K562 (cell line): ENCODE measurements at regions not wholly inside any gene's neighbourhood (a gene's known extent, or its start where the extent isn't known, plus 50 kb on each side); places are given as distances from the start of the nearest gene placed in this dataset.

ENCODE experiments used
- ATAC-seq: fragments of 200-7000 bp; cut with Tn5 transposase; 3 replicates; pipeline ENCODE4 v1.9.1; 2020; ENCODE audit warnings: moderate library complexity
- BruUV-seq: library from RNA; stranded (reverse); fragments of 400-500 nt; replicated peaks from 2 replicates; lab custom pipeline; 2021; lab: Mats Ljungman, UMichigan
- CTCF ChIA-PET: fragments of 300-600 bp; formaldehyde crosslinking; extraction: SDS; loops from one replicate; lab custom pipeline; 2021; ENCODE audit warnings: low intra/inter-chr PET ratio; lab: Yijun Ruan, JAX
- POLR2A ChIA-PET: fragments of 300-600, 350-650 bp; sonication (Branson Sonifier 250); formaldehyde crosslinking; extraction: SDS; loops from one replicate; lab custom pipeline; 2021; ENCODE audit warnings: antibody characterized with exemption, inconsistent platforms; lab: Yijun Ruan, JAX
- DNase-seq, 4 experiments: peaks; one replicate each; pipeline versions ENCODE4 v3.0.0 to v3.0.0-alpha.2; 2011 to 2018; ENCODE audit warnings: low spot score in 3 of 4, mixed read lengths in 3 of 4; ENCODE audit errors: extremely low read depth in 1 of 4
- FAIRE-seq: peaks from 2 replicates; lab custom pipeline; 2011; peaks lifted over from hg19 to GRCh38; lab: Jason Lieb, UNC
- H2AFZ ChIP-seq: 2 replicates; pipeline ENCODE4 v1.6.0; 2011; ENCODE audit warnings: low read depth, low read length, control low read depth, inconsistent platforms
- H3K27ac ChIP-seq: fragments of 200-600 bp; 3 replicates; pipeline ENCODE4 v1.8.0; 2011; ENCODE audit warnings: low read depth, mild to moderate bottlenecking, control low read depth, inconsistent platforms, low read length, moderate library complexity, mixed read lengths; ENCODE audit errors: extremely low read depth
- H3K27me3 ChIP-seq, 2 experiments: fragments of 300-600 bp in 1 of 2; 2 replicates in 1 of 2; 3 replicates in 1 of 2; pipeline versions ENCODE4 v1.6.0 to v1.8.0; 2011; ENCODE audit warnings: inconsistent platforms in 2 of 2, low read length in 2 of 2, mild to moderate bottlenecking in 1 of 2, mixed read lengths in 1 of 2, moderate library complexity in 1 of 2; ENCODE audit not compliant: control insufficient read depth in 2 of 2, insufficient read depth in 2 of 2
- H3K36me3 ChIP-seq: fragments of 300-600 bp; 3 replicates; pipeline ENCODE4 v1.8.0; 2011; ENCODE audit warnings: mild to moderate bottlenecking, low read length, inconsistent platforms; ENCODE audit not compliant: control insufficient read depth, insufficient read depth
- H3K4me1 ChIP-seq, 2 experiments: fragments of 200-600 bp in 1 of 2; replicated peaks in 1 of 2; 2 replicates in 1 of 2; 3 replicates in 1 of 2; pipeline versions ENCODE4 v1.5.1 to v1.8.0; 2011; ENCODE audit warnings: inconsistent platforms in 2 of 2, low read length in 2 of 2, mild to moderate bottlenecking in 1 of 2, mixed read lengths in 1 of 2, moderate library complexity in 1 of 2; ENCODE audit not compliant: control insufficient read depth in 2 of 2, insufficient read depth in 2 of 2
- H3K4me2 ChIP-seq: 2 replicates; pipeline ENCODE4 v1.6.1; 2011; ENCODE audit warnings: low read length, control low read depth, inconsistent platforms, mixed read lengths; ENCODE audit not compliant: insufficient read depth
- H3K4me3 ChIP-seq: fragments of 200-600 bp; sonication (generic), shearing (Covaris generic); 2 replicates; pipeline ENCODE4 v1.5.1; 2016; ENCODE audit warnings: control low read depth, inconsistent platforms
- H3K79me2 ChIP-seq: fragments of 200-600 bp; 3 replicates; pipeline ENCODE4 v1.8.0; 2011; ENCODE audit warnings: low read length, inconsistent platforms; ENCODE audit not compliant: control insufficient read depth, insufficient read depth
- H3K9ac ChIP-seq, 2 experiments: 2 replicates each; pipeline versions ENCODE4 v1.6.0 to v1.6.1; 2011; ENCODE audit warnings: low read depth in 2 of 2, low read length in 2 of 2, control low read depth in 1 of 2, inconsistent platforms in 1 of 2, mild to moderate bottlenecking in 1 of 2, mixed read lengths in 1 of 2; ENCODE audit not compliant: insufficient read depth in 1 of 2
- H3K9me1 ChIP-seq: one replicate; pipeline ENCODE4 v1.6.0; 2011; ENCODE audit warnings: inconsistent platforms, mild to moderate bottlenecking, low read length, moderate library complexity; ENCODE audit not compliant: control insufficient read depth, insufficient read depth
- H3K9me3 ChIP-seq: replicated peaks from 2 replicates; pipeline ENCODE4 v1.5.1; 2011; ENCODE audit warnings: low read depth, low read length, inconsistent platforms; ENCODE audit not compliant: control insufficient read depth, insufficient read depth
- H4K20me1 ChIP-seq: replicated peaks from 2 replicates; pipeline ENCODE4 v1.6.1; 2011; ENCODE audit warnings: low read length, inconsistent platforms, mixed read lengths; ENCODE audit not compliant: control insufficient read depth, insufficient read depth
- FOXK2 ChIP-seq, 2 experiments: fragments of 450-650 bp; IDR thresholded peaks in 1 of 2; conservative IDR thresholded peaks in 1 of 2; 2 replicates each; pipeline ENCODE4 v1.6.1; 2016; ENCODE audit warnings: low read depth in 2 of 2, mild to moderate bottlenecking in 1 of 2
- NR2C1 ChIP-seq, 2 experiments: fragments of 450-650 bp; IDR thresholded peaks; 2 replicates each; pipeline ENCODE4 v1.6.1; 2017; ENCODE audit warnings: mild to moderate bottlenecking in 2 of 2, antibody characterized with exemption in 1 of 2, inconsistent platforms in 1 of 2, missing compliant biosample characterization in 1 of 2, missing genetic modification characterization in 1 of 2
- WGBS: fragments of 100-300 bp; shearing (Covaris generic); methylation state at CpG from one replicate; pipeline ENCODE4 v1.1.6; 2016; ENCODE audit warnings: low coverage, mixed read lengths; ENCODE audit not compliant: insufficient coverage; ENCODE audit errors: missing lambda C conversion rate; 5-methylcytosine and 5-hydroxymethylcytosine counted together
- in situ Hi-C: fragments of 300-500 bp; cut with MboI; formaldehyde crosslinking; loops from 4 replicates; pipeline ENCODE4 v1.15.0; 2018; ENCODE audit warnings: inconsistent platforms, mixed read lengths
- intact Hi-C: fragments of 100-400 bp; cut with micrococcal nuclease; formaldehyde crosslinking; loops from 2 replicates; pipeline ENCODE4 v1.14.2; 2022
- TF ChIP-seq, protein P1 (sequence below): sonication (generic); formaldehyde crosslinking; IDR thresholded peaks from 2 replicates; pipeline ENCODE4 v1.8.1; 2022; ENCODE audit warnings: missing genetic modification reagents
- TF ChIP-seq, protein P2 (sequence below): fragments of 250-450 bp; sonication (Bioruptor Pico); IDR thresholded peaks from 2 replicates; pipeline ENCODE4 v1.4.0; 2020; ENCODE audit warnings: mild to moderate bottlenecking, moderate library complexity

DNA sequence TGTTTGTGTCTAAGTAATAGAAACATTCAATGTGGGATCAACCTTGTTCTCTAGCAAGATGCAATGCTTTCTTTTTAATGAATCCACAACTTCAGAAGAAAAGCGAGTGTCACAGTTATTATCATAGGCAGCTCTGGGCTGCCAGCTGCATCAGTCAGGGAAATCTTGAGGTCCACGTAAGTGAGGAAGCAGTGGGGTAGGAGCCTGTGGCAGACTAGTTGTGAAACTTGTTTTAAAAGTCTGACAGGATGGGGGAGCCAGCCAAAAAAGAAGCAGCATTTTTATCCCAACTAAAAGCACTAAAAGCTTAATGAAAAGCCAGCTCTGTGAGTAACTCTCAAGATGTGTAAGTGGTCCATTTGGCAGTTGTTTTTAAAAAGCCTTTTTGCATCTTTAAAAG lies 113.1 kb downstream of the ZNF326 start:
- Histone ChIP-seq H3K9me1 (no peaks in the 10 kb centered on the region), H3K4me1 (no peaks in the 10 kb centered on the region), H3K79me2 (no peaks in the 10 kb centered on the region), H2AFZ (no peak overlapping the region), H4K20me1 (no peaks in the 10 kb centered on the region), H3K27me3 (peaks cover 4 to 7% of the 10 kb centered on the region in 2 experiments; a peak in 4 of 5 replicates), H3K9me3 (no peaks in the 10 kb centered on the region), H3K4me2 (no peak overlapping the region), H3K36me3 (no peaks in the 10 kb centered on the region), H3K4me3 (no peak overlapping the region), H3K27ac (no peak overlapping the region), H3K9ac (no peak overlapping the region)
- intact Hi-C loops (no loop called here), in situ Hi-C loops (no loop called here)
- ATAC-seq (no peak), FAIRE-seq (no peak), DNase-seq (no peak)
- BruUV-seq, result no TSS peak
- ChIA-PET CTCF (no interaction called here), POLR2A (interaction anchor here (0.6 to 1.0 kb wide), 2 partner anchors 26 to 595 kb away, joined by 3 read pairs; no protein-coding TSS in a partner anchor)
- TF ChIP-seq FOXK2 (conservative IDR thresholded peaks at IDR 0.05 in 1 of 2, IDR thresholded peaks at IDR 0.05 in 1 of 2; ENCODE audit: low read depth in 2 of 2), result no peak
- WGBS, result 0% methylated on average over 2 of the region's 2 CpGs

- ATAC-seq, result no peak
- Histone ChIP-seq H3K4me2 (no peak overlapping the region), H3K9me3 (no peaks in the 10 kb centered on the region), H4K20me1 (no peaks in the 10 kb centered on the region), H3K27ac (no peak overlapping the region), H3K9me1 (no peaks in the 10 kb centered on the region), H3K4me1 (no peaks in the 10 kb centered on the region), H2AFZ (no peak overlapping the region), H3K36me3 (no peaks in the 10 kb centered on the region), H3K9ac (no peak overlapping the region), H3K79me2 (no peaks in the 10 kb centered on the region), H3K27me3 (peaks cover 4 to 8% of the 10 kb centered on the region in 2 experiments; a peak in 4 of 5 replicates), H3K4me3 (no peak overlapping the region)
- CTCF ChIA-PET, result no interaction called here
- 0% methylated on average over 4 of the region's 4 CpGs for WGBS
- intact Hi-C loops, result no loop called here
- in situ Hi-C loops, result no loop called here
- TF ChIP-seq, protein P1, sequence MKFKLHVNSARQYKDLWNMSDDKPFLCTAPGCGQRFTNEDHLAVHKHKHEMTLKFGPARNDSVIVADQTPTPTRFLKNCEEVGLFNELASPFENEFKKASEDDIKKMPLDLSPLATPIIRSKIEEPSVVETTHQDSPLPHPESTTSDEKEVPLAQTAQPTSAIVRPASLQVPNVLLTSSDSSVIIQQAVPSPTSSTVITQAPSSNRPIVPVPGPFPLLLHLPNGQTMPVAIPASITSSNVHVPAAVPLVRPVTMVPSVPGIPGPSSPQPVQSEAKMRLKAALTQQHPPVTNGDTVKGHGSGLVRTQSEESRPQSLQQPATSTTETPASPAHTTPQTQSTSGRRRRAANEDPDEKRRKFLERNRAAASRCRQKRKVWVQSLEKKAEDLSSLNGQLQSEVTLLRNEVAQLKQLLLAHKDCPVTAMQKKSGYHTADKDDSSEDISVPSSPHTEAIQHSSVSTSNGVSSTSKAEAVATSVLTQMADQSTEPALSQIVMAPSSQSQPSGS (CRISPR knock-in tag), result no peak
- TF ChIP-seq, protein P2, sequence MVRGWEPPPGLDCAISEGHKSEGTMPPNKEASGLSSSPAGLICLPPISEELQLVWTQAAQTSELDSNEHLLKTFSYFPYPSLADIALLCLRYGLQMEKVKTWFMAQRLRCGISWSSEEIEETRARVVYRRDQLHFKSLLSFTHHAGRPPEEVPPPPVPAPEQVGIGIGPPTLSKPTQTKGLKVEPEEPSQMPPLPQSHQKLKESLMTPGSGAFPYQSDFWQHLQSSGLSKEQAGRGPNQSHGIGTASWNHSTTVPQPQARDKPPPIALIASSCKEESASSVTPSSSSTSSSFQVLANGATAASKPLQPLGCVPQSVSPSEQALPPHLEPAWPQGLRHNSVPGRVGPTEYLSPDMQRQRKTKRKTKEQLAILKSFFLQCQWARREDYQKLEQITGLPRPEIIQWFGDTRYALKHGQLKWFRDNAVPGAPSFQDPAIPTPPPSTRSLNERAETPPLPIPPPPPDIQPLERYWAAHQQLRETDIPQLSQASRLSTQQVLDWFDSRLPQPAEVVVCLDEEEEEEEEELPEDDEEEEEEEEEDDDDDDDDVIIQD (CRISPR knock-in tag), result no peak
- TF ChIP-seq NR2C1 (IDR thresholded peaks at IDR 0.05) (no peak), NR2C1 (tag; IDR thresholded peaks at IDR 0.05) (no peak)
- BruUV-seq, result no TSS peak
- POLR2A ChIA-PET, result interaction anchor here (1.2 kb wide), 1 partner anchor 37 kb away, joined by 3 read pairs; no protein-coding TSS in a partner anchor
- FAIRE-seq, result no peak
- no peak for DNase-seq
Observed at GRCh38 chr1:90106311-90106710, 111.4 kb downstream of the ZNF326 start.
